Natural killer cell (primary cell): ENCODE measurements at regions not wholly inside any gene's neighbourhood (a gene's known extent, or its start where the extent isn't known, plus 50 kb on each side); places are given as distances from the start of the nearest gene placed in this dataset.

Source experiments
- ATAC-seq, 3 donors: fragments of 150-1000 bp in 2 of 3; fragments of 200-7000 bp in 1 of 3; cut with Tn5 transposase; 1 replicate in 1 of 3; 2 replicates in 2 of 3; pipeline ENCODE4 v1.10.0; 2021; ENCODE audit warnings: mild to moderate bottlenecking in 2 of 3, moderate library complexity in 2 of 3
- DNase-seq, 2 donors: peaks; one replicate each; pipeline versions ENCODE4 v3.0.0 to v3.0.0-alpha.2; 2013 to 2021; ENCODE audit warnings: mixed read lengths in 1 of 2
- H3K27ac ChIP-seq: one replicate; pipeline ENCODE4 v1.5.1; 2013; ENCODE audit warnings: mild to moderate bottlenecking, low read length
- H3K27me3 ChIP-seq: one replicate; pipeline ENCODE4 v1.6.1; 2013; ENCODE audit warnings: low read length; ENCODE audit not compliant: control insufficient read depth, insufficient read depth
- H3K36me3 ChIP-seq: one replicate; pipeline ENCODE4 v1.6.1; 2013; ENCODE audit warnings: low read length; ENCODE audit not compliant: control insufficient read depth, insufficient read depth
- H3K4me1 ChIP-seq: one replicate; pipeline ENCODE4 v1.6.1; 2013; ENCODE audit warnings: low read length; ENCODE audit not compliant: control insufficient read depth, insufficient read depth
- H3K4me3 ChIP-seq: one replicate; pipeline ENCODE4 v1.5.1; 2013; ENCODE audit warnings: low read length
- H3K9me3 ChIP-seq: one replicate; pipeline ENCODE4 v1.6.1; 2013; ENCODE audit warnings: low read length; ENCODE audit not compliant: control insufficient read depth, insufficient read depth
- H3K27ac Mint-ChIP-seq, 2 donors: one replicate each; pipeline ENCODE4 v1.8.0; 2022; ENCODE audit warnings: mild to moderate bottlenecking in 2 of 2, mixed read lengths in 2 of 2, moderate library complexity in 1 of 2
- H3K27me3 Mint-ChIP-seq, 2 donors: one replicate each; pipeline ENCODE4 v1.8.0; 2022; ENCODE audit warnings: low read depth in 2 of 2, mixed read lengths in 2 of 2
- H3K36me3 Mint-ChIP-seq: one replicate; pipeline ENCODE4 v1.8.0; 2022; ENCODE audit warnings: mixed read lengths
- H3K4me1 Mint-ChIP-seq, 2 donors: one replicate each; pipeline ENCODE4 v1.8.0; 2022; ENCODE audit warnings: mixed read lengths in 2 of 2
- H3K4me3 Mint-ChIP-seq: one replicate; pipeline ENCODE4 v1.8.0; 2022; ENCODE audit warnings: mild to moderate bottlenecking, moderate library complexity, mixed read lengths
- H3K9me3 Mint-ChIP-seq, 2 donors: one replicate each; pipeline ENCODE4 v1.8.0; 2022; ENCODE audit warnings: mixed read lengths in 2 of 2
- WGBS: methylation state at CpG from one replicate; pipeline ENCODE4 v1.1.7; 2013; ENCODE audit warnings: missing lambda C conversion rate; ENCODE audit not compliant: insufficient coverage; 5-methylcytosine and 5-hydroxymethylcytosine counted together
- intact Hi-C: fragments of 100-400 bp; cut with micrococcal nuclease; formaldehyde crosslinking; loops from one replicate; pipeline ENCODE4 v1.14.2; 2022
- TF ChIP-seq, protein P1 (sequence below): fragments of 200-600 bp; IDR thresholded peaks from one replicate; pipeline ENCODE4 v1.8.0; 2022; ENCODE audit warnings: antibody characterized with exemption

DNA sequence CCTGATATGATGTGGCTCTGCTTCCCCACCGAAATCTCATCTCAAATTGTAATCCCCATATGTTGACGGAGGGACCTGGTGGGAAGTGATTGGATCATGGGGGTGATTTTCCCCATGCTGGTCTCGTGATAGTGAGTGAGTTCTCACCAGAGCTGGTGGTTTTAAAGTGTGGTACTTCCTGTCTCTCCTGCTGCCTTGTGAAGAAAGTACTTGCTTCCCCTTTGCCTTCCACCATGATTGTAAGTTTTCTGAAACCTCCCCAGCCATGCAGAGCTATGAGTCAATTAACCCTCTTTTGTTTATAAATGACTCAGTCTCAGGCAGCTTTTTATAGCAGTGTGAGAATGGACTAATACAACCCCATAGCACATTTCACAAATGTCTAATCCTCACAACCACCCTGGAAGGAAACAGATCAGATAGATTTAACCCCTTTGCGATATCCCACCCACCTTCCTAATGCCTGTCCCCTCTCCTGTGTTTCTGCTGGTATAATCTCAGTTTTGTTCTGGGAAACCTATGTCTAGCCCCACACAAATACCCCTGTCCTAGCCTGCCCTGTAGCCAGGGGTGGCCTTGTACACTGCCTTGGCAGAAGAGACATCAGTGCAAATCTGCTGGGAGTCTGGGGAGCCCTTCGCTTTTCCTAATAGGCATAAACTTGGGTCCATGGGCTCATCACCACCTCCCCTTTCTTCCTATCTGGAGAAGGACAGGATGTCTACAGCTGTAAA lies 157.0 kb upstream of the RAI14 start:
- no peaks in the 10 kb centered on the region for H3K27me3 ChIP-seq
- 49% methylated on average over 4 of the region's 5 CpGs for WGBS
- H3K27ac ChIP-seq, result peak overlapping the region; percentile 52
- no peak overlapping the region for H3K4me3 ChIP-seq
- Mint-ChIP-seq H3K4me1 (peaks cover 60 to 63% of the 10 kb centered on the region in 2 donors), H3K27me3 (no peaks in the 10 kb centered on the region), H3K27ac (peak overlapping the region; percentile 92 to 93), H3K4me3 (peak overlapping the region; percentile 70), H3K36me3 (no peaks in the 10 kb centered on the region), H3K9me3 (no peaks in the 10 kb centered on the region)
- ATAC-seq (peak; percentile 75 to 80 (median 77)), DNase-seq (peak in 1 of 2 donors; percentile 26)
- intact Hi-C loops, result loop anchor here (5.0 kb wide), 2 partner anchors 198 to 418 kb away; partner anchors contain the start of genes BRIX1 and RAD1
- H3K36me3 ChIP-seq, result no peaks in the 10 kb centered on the region
- TF ChIP-seq, protein P1, sequence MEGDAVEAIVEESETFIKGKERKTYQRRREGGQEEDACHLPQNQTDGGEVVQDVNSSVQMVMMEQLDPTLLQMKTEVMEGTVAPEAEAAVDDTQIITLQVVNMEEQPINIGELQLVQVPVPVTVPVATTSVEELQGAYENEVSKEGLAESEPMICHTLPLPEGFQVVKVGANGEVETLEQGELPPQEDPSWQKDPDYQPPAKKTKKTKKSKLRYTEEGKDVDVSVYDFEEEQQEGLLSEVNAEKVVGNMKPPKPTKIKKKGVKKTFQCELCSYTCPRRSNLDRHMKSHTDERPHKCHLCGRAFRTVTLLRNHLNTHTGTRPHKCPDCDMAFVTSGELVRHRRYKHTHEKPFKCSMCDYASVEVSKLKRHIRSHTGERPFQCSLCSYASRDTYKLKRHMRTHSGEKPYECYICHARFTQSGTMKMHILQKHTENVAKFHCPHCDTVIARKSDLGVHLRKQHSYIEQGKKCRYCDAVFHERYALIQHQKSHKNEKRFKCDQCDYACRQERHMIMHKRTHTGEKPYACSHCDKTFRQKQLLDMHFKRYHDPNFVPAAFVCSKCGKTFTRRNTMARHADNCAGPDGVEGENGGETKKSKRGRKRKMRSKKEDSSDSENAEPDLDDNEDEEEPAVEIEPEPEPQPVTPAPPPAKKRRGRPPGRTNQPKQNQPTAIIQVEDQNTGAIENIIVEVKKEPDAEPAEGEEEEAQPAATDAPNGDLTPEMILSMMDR, result no peak
- H3K9me3 ChIP-seq, result no peaks in the 10 kb centered on the region
- H3K4me1 ChIP-seq, result peaks cover 53% of the 10 kb centered on the region

DNA sequence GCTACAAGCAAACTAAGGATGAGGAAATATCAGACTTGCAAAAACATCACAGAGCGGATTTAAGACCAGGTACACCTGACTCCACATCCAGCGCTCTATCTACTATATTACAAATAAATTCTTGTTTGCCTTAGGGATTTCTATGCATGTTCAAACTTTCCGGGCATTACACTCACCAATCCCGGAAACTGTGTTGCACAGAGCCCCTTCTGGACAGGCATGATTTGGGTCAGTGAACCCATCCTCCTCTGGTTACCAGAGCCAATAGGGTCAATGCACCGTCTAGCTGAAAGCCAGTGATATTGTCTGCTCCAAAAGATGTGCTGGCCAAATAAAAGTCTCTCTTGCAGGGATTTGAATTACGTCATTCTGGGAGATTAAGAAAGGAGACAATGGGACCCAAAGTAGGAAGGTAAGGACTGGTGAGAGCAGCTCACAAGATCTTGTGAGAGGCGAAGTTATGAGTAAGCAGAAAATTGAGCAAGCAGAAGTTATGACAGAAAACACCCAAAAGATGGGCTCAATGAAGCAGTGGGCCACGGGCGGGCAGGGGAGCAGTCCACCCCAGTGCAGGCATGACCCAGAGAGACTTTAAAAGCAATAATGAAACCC lies 155.8 kb upstream of the RAI14 start:
- no peak overlapping the region for H3K4me3 ChIP-seq
- no peaks in the 10 kb centered on the region for H3K36me3 ChIP-seq
- WGBS, result 84% methylated on average over 9 of the region's 9 CpGs
- intact Hi-C loops, result no loop called here
- H3K27ac ChIP-seq, result no peak overlapping the region
- no peaks in the 10 kb centered on the region for H3K9me3 ChIP-seq
- H3K4me1 Mint-ChIP-seq, result peaks cover 48 to 51% of the 10 kb centered on the region in 2 donors
- no peaks in the 10 kb centered on the region for H3K9me3 Mint-ChIP-seq
- peak overlapping the region; percentile 92 to 93 for H3K27ac Mint-ChIP-seq
- TF ChIP-seq, protein P1, result no peak
- ATAC-seq (no peak), DNase-seq (no peak)
- no peaks in the 10 kb centered on the region for H3K36me3 Mint-ChIP-seq
- peaks cover 43% of the 10 kb centered on the region for H3K4me1 ChIP-seq
- no peaks in the 10 kb centered on the region for H3K27me3 ChIP-seq
- no peaks in the 10 kb centered on the region for H3K27me3 Mint-ChIP-seq
- H3K4me3 Mint-ChIP-seq, result peak overlapping the region; percentile 19

DNA sequence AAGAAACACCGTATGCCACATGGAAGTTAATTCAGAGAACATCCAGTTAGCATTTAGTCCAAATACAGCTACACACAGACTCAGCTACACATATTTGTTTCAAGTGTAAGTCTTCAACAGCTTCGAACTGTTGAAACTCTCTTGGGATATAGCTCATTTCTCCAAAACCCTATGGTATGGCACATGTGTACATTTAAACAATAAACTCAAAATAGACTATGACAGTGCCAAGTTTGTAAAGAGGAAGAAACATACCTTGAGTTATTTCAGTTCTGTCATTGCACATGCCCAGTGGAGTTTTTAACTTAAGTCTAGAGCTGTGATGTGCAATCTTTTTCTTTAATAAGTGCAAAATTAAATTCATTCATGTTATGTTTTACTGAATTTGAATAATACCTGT lies 155.1 kb upstream of the RAI14 start:
- Mint-ChIP-seq H3K9me3 (no peaks in the 10 kb centered on the region), H3K27me3 (no peaks in the 10 kb centered on the region), H3K4me3 (no peak overlapping the region), H3K4me1 (peaks cover 42 to 45% of the 10 kb centered on the region in 2 donors), H3K36me3 (no peaks in the 10 kb centered on the region), H3K27ac (no peak overlapping the region)
- Histone ChIP-seq H3K27me3 (no peaks in the 10 kb centered on the region), H3K9me3 (no peaks in the 10 kb centered on the region), H3K4me1 (peaks cover 36% of the 10 kb centered on the region), H3K27ac (no peak overlapping the region), H3K36me3 (no peaks in the 10 kb centered on the region), H3K4me3 (no peak overlapping the region)
- intact Hi-C loops, result no loop called here
- no peak for DNase-seq
- no peak for ATAC-seq
- WGBS, result 85% methylated on average over 2 of the region's 2 CpGs
- TF ChIP-seq, protein P1, result no peak
